HepG2 (cell line): ENCODE measurements at regions not wholly inside any gene's neighbourhood (a gene's known extent, or its start where the extent isn't known, plus 50 kb on each side); places are given as distances from the start of the nearest gene placed in this dataset.

Source experiments
- ATAC-seq: fragments of 200-7000 bp; cut with Tn5 transposase; 3 replicates; pipeline ENCODE4 v1.9.1; 2020; ENCODE audit warnings: mild to moderate bottlenecking, moderate library complexity
- BruUV-seq: library from RNA; stranded (reverse); fragments of 400-500 nt; replicated peaks from 2 replicates; lab custom pipeline; 2021; lab: Mats Ljungman, UMichigan
- CTCF ChIA-PET: fragments of 300-600 bp; formaldehyde crosslinking; extraction: SDS; loops from one replicate; lab custom pipeline; 2021; ENCODE audit warnings: low total read pairs, inconsistent platforms, low intra/inter-chr PET ratio; lab: Yijun Ruan, JAX
- POLR2A ChIA-PET: fragments of 350-600 bp; sonication (Branson Sonifier 250); formaldehyde crosslinking; loops from one replicate; lab custom pipeline; 2020; ENCODE audit warnings: antibody characterized with exemption, inconsistent platforms; lab: Yijun Ruan, JAX
- DNase-seq: peaks from one replicate; pipeline ENCODE4 v3.0.0-alpha.2; 2015; ENCODE audit warnings: low spot score
- FAIRE-seq: peaks from 3 replicates; lab custom pipeline; 2011; peaks lifted over from hg19 to GRCh38; lab: Jason Lieb, UNC
- H2AFZ ChIP-seq: one replicate; pipeline ENCODE4 v1.6.1; 2011; ENCODE audit warnings: low read length, inconsistent platforms
- H3K27ac ChIP-seq: fragments of 300-600 bp; 3 replicates; pipeline ENCODE4 v1.8.0; 2011; ENCODE audit warnings: mixed run types, mild to moderate bottlenecking, mixed read lengths, low read length, inconsistent platforms; ENCODE audit not compliant: insufficient read depth; ENCODE audit errors: extremely low read length
- H3K27me3 ChIP-seq, 2 experiments: fragments of 200-600 bp in 1 of 2; 2 replicates in 1 of 2; 3 replicates in 1 of 2; pipeline versions ENCODE4 v1.6.0 to v1.8.0; 2011; ENCODE audit warnings: low read length in 2 of 2, mild to moderate bottlenecking in 2 of 2, moderate library complexity in 2 of 2, inconsistent platforms in 1 of 2; ENCODE audit not compliant: insufficient read depth in 2 of 2, control insufficient read depth in 1 of 2
- H3K36me3 ChIP-seq, 2 experiments: fragments of 200-600 bp in 1 of 2; replicated peaks in 1 of 2; 2 replicates in 1 of 2; 3 replicates in 1 of 2; pipeline versions ENCODE4 v1.5.1 to v1.8.0; 2011; ENCODE audit warnings: low read length in 2 of 2, inconsistent platforms in 1 of 2; ENCODE audit not compliant: insufficient read depth in 2 of 2, control insufficient read depth in 1 of 2
- H3K4me1 ChIP-seq: 2 replicates; pipeline ENCODE4 v1.5.1; 2012; ENCODE audit warnings: low read length, inconsistent platforms; ENCODE audit not compliant: insufficient read depth
- H3K4me2 ChIP-seq: 2 replicates; pipeline ENCODE4 v1.6.0; 2011; ENCODE audit warnings: low read depth, low read length, inconsistent platforms
- H3K4me3 ChIP-seq, 3 experiments: fragments of 200-600 bp in 1 of 3; sonication (generic), shearing (Covaris generic) in 1 of 3; replicated peaks in 1 of 3; 2 replicates each; pipeline ENCODE4 v1.5.1; 2011 to 2016; ENCODE audit warnings: low read length in 3 of 3, inconsistent platforms in 2 of 3, low read depth in 2 of 3, mild to moderate bottlenecking in 2 of 3, control low read depth in 1 of 3, mixed read lengths in 1 of 3; ENCODE audit not compliant: insufficient read depth in 1 of 3
- H3K79me2 ChIP-seq: one replicate; pipeline ENCODE4 v1.6.1; 2011; ENCODE audit warnings: low read length, inconsistent platforms; ENCODE audit not compliant: insufficient read depth
- H3K9ac ChIP-seq: 2 replicates; pipeline ENCODE4 v1.6.0; 2011; ENCODE audit warnings: mild to moderate bottlenecking, low read depth, low read length, inconsistent platforms; ENCODE audit not compliant: insufficient read depth
- H3K9me3 ChIP-seq: 2 replicates; pipeline ENCODE4 v1.5.1; 2012; ENCODE audit warnings: mild to moderate bottlenecking, low read length
- H4K20me1 ChIP-seq: 2 replicates; pipeline ENCODE4 v1.6.0; 2011; ENCODE audit warnings: inconsistent platforms, mild to moderate bottlenecking, low read length, moderate library complexity; ENCODE audit not compliant: insufficient read depth
- GFI1 ChIP-seq: sonication (generic); formaldehyde crosslinking; IDR thresholded peaks from 2 replicates; pipeline ENCODE4 v1.5.0; 2020; ENCODE audit warnings: missing genetic modification reagents, mild to moderate bottlenecking, borderline replicate concordance
- KLF9 ChIP-seq: IDR thresholded peaks from 2 replicates; pipeline ENCODE4 v1.6.1; 2016; ENCODE audit warnings: low read depth
- RARA ChIP-seq: IDR thresholded peaks from 2 replicates; pipeline ENCODE4 v1.6.1; 2016; ENCODE audit warnings: missing genetic modification reagents, missing compliant biosample characterization
- TERF1 ChIP-seq: sonication (generic); formaldehyde crosslinking; IDR thresholded peaks from 2 replicates; pipeline ENCODE4 v1.8.0; 2022; ENCODE audit warnings: mild to moderate bottlenecking, missing genetic modification reagents, moderate library complexity
- TFDP2 ChIP-seq: sonication (generic); formaldehyde crosslinking; IDR thresholded peaks from 2 replicates; pipeline ENCODE4 v1.4.0; 2020; ENCODE audit warnings: missing genetic modification reagents
- ZMYM3 ChIP-seq: sonication (generic); formaldehyde crosslinking; IDR thresholded peaks from 2 replicates; pipeline ENCODE4 v1.5.1; 2020; ENCODE audit warnings: mild to moderate bottlenecking, missing genetic modification reagents
- ZNF138 ChIP-seq: sonication (generic); formaldehyde crosslinking; IDR thresholded peaks from 2 replicates; pipeline ENCODE4 v1.5.0; 2020; ENCODE audit warnings: mild to moderate bottlenecking, low read depth, missing genetic modification reagents
- WGBS: methylation state at CpG from one replicate; pipeline ENCODE4 v1.1.6; 2017; ENCODE audit warnings: low lambda C conversion rate; 5-methylcytosine and 5-hydroxymethylcytosine counted together
- in situ Hi-C: cut with HindIII; loops from 2 replicates; pipeline ENCODE4 v1.10.0; 2017; ENCODE audit warnings: low pct_unique_long_range_greater_than_20kb; ENCODE audit not compliant: extremely low pct_ligation_motif_present
- intact Hi-C: fragments of 100-400 bp; cut with micrococcal nuclease; formaldehyde crosslinking; loops from one replicate; pipeline ENCODE4 v1.10.0; 2022; ENCODE audit not compliant: unreplicated experiment

- H4K20me1 ChIP-seq, result no peaks in the 10 kb centered on the region
- H3K4me2 ChIP-seq, result no peak overlapping the region
- WGBS, result 0% methylated on average over 1 of the region's 1 CpG
- no peaks in the 10 kb centered on the region for H3K4me1 ChIP-seq
- no peak overlapping the region for H2AFZ ChIP-seq
- ATAC-seq, result no peak
- ChIA-PET POLR2A (no interaction called here), CTCF (no interaction called here)
- DNase-seq, result no peak
- no peak for FAIRE-seq
- BruUV-seq, result no TSS peak
- no peaks in the 10 kb centered on the region for H3K27me3 ChIP-seq
- H3K4me3 ChIP-seq, result no peak overlapping the region
- H3K79me2 ChIP-seq, result no peaks in the 10 kb centered on the region
- H3K36me3 ChIP-seq, result no peaks in the 10 kb centered on the region
- in situ Hi-C loops, result no loop called here
- intact Hi-C loops, result no loop called here
- no peak for TF ChIP-seq TERF1 (CRISPR knock-in tag)
- TF ChIP-seq ZNF138 (CRISPR knock-in tag), result no peak
- TF ChIP-seq TFDP2 (CRISPR knock-in tag), result no peak
- no peak for TF ChIP-seq GFI1 (CRISPR knock-in tag)
- no peak for TF ChIP-seq KLF9 (CRISPR knock-in tag)
- H3K9me3 ChIP-seq, result peaks cover 73% of the 10 kb centered on the region
- no peak overlapping the region for H3K27ac ChIP-seq
- no peak overlapping the region for H3K9ac ChIP-seq
These were observed 519.6 kb downstream of the ETS1 start for GRCh38 chr11:128067780-128068179.

GRCh38 chr11:128066399-128066798, 521.0 kb downstream of the ETS1 start:
- WGBS, result 16% methylated on average over 1 of the region's 1 CpG

More at GRCh38 chr11:128066399-128066798, 521.0 kb downstream of the ETS1 start:
- no peaks in the 10 kb centered on the region for H3K79me2 ChIP-seq
- H4K20me1 ChIP-seq, result no peaks in the 10 kb centered on the region
- BruUV-seq, result no TSS peak
- in situ Hi-C loops (no loop called here), intact Hi-C loops (no loop called here)
- no peak overlapping the region for H2AFZ ChIP-seq
- H3K4me2 ChIP-seq, result no peak overlapping the region
- CTCF ChIA-PET, result no interaction called here
- TF ChIP-seq RARA (CRISPR knock-in tag), result no peak
- no peak for TF ChIP-seq ZMYM3 (CRISPR knock-in tag)
- H3K9ac ChIP-seq, result no peak overlapping the region
- H3K36me3 ChIP-seq, result no peaks in the 10 kb centered on the region
- no peak overlapping the region for H3K4me3 ChIP-seq
- FAIRE-seq, result no peak
- H3K4me1 ChIP-seq, result no peaks in the 10 kb centered on the region
- peaks cover 68% of the 10 kb centered on the region for H3K9me3 ChIP-seq
- POLR2A ChIA-PET, result no interaction called here
- no peak overlapping the region for H3K27ac ChIP-seq
- ATAC-seq, result no peak
- DNase-seq, result no peak
- no peaks in the 10 kb centered on the region for H3K27me3 ChIP-seq
